Thyroid gland (tissue), 4 donors: ENCODE measurements at regions not wholly inside any gene's neighbourhood (a gene's known extent, or its start where the extent isn't known, plus 50 kb on each side); places are given as distances from the start of the nearest gene placed in this dataset.

Experiments used
- CTCF ChIP-seq, 6 experiments: fragments of 200-600 bp in 3 of 6; fragments of 450-650 bp in 3 of 6; sonication (generic) in 3 of 6; IDR thresholded peaks; one replicate each; pipeline ENCODE4 v1.5.1; 2016 to 2019; ENCODE audit warnings: antibody characterized with exemption in 6 of 6, mild to moderate bottlenecking in 2 of 6, inconsistent platforms in 1 of 6, moderate library complexity in 1 of 6
- POLR2A ChIP-seq, 2 donors: fragments of 450-650 bp; IDR thresholded peaks; one replicate each; pipeline ENCODE4 v1.6.1; 2017; ENCODE audit warnings: antibody characterized with exemption in 2 of 2, mild to moderate bottlenecking in 2 of 2, moderate library complexity in 1 of 2

DNA sequence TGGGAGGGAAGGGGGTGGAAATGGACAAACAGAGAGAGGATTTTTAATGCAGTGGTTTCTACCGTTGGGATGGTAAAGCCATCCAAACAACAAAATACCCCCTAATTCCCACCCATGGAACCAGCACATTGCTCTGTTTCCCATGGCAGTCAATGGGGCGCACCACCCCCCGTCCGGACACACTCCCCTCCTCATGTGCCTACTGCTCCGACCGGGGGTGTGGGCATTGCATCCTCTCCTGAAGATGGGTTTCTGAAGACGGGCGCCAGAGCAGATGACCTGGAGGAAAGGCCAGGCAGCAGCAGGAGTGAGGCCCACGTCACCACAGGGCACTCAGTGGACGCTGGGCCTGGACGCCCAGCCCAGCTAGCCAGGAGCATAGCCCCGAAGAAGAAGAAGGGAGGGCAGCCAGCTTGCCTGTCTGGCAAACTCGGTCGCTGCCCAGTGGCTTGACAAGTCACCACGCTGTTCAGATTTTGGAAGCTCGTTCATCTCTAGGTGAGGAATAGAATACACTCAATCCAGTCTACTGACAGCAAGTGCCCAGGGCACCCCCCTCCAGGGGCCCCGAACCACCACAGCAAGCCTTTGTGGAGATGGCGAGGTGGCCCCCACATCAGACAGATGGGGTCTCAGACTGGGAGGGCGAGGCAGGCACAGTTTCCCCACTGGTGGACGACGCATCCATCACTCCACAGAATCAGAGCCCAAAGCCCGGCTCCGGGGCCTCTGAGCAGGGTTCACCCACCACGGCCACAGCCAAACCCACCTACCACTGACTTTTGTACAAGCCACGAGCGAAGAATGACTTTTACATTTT, 296.2 kb upstream of the SALL3 start:
- TF ChIP-seq CTCF (IDR thresholded peaks at IDR 0.05) = no peak
- no peak for TF ChIP-seq POLR2A (IDR thresholded peaks at IDR 0.05)
